HG03175 (cell line): ENCODE measurements at regions not wholly inside any gene's neighbourhood (a gene's known extent, or its start where the extent isn't known, plus 50 kb on each side); places are given as distances from the start of the nearest gene placed in this dataset.

Experiments
- ATAC-seq: cut with Tn5 transposase; IDR thresholded peaks from one replicate; pipeline ENCODE4 v1.9.1; 2021; ENCODE audit warnings: mild to moderate bottlenecking, moderate library complexity; ENCODE audit not compliant: unreplicated experiment

GRCh38 chr6:23339268-23339667 lies 769.9 kb downstream of the HDGFL1 start:
- ATAC-seq, result no peak

GRCh38 chr6:23340271-23340670 lies 770.9 kb downstream of the HDGFL1 start:
- no peak for ATAC-seq

GRCh38 chr6:23343610-23344306 lies 774.4 kb downstream of the HDGFL1 start:
- no peak for ATAC-seq

- no peak for ATAC-seq
Measured at GRCh38 chr6:23348185-23348584, 777.8 kb upstream of the NRSN1 start.

- ATAC-seq, result no peak
Measured at GRCh38 chr6:23349521-23350147, 776.4 kb upstream of the NRSN1 start.

- no peak for ATAC-seq
Measured at GRCh38 chr6:23350752-23351453, 775.1 kb upstream of the NRSN1 start.

GRCh38 chr6:23354004-23354403 lies 772.0 kb upstream of the NRSN1 start:
- ATAC-seq, result no peak

- no peak for ATAC-seq
Measured at GRCh38 chr6:23357185-23357766, 768.7 kb upstream of the NRSN1 start.

- ATAC-seq, result no peak
Measured at GRCh38 chr6:23365732-23366131, 760.3 kb upstream of the NRSN1 start.

GRCh38 chr6:23367311-23367710 lies 758.7 kb upstream of the NRSN1 start:
- no peak for ATAC-seq

GRCh38 chr6:23368557-23368956 lies 757.5 kb upstream of the NRSN1 start:
- ATAC-seq, result no peak

- no peak for ATAC-seq
Measured at GRCh38 chr6:23370051-23370450, 756.0 kb upstream of the NRSN1 start.

- ATAC-seq, result no peak
Measured at GRCh38 chr6:23371132-23371915, 754.7 kb upstream of the NRSN1 start.

GRCh38 chr6:23377830-23378229 lies 748.2 kb upstream of the NRSN1 start:
- no peak for ATAC-seq

- ATAC-seq, result no peak
Measured at GRCh38 chr6:23380465-23380864, 745.5 kb upstream of the NRSN1 start.

GRCh38 chr6:23388086-23388783 lies 737.8 kb upstream of the NRSN1 start:
- ATAC-seq, result no peak

GRCh38 chr6:23389386-23389785 lies 736.6 kb upstream of the NRSN1 start:
- ATAC-seq, result no peak

GRCh38 chr6:23390221-23390620 lies 735.8 kb upstream of the NRSN1 start:
- ATAC-seq, result no peak

- ATAC-seq, result no peak
Measured at GRCh38 chr6:23394681-23395080, 731.3 kb upstream of the NRSN1 start.

GRCh38 chr6:23395381-23395780 lies 730.6 kb upstream of the NRSN1 start:
- no peak for ATAC-seq
